Ishikawa (cell line): ENCODE measurements at regions not wholly inside any gene's neighbourhood (a gene's known extent, or its start where the extent isn't known, plus 50 kb on each side); places are given as distances from the start of the nearest gene placed in this dataset.

Experiments
- CEBPB ChIP-seq: IDR thresholded peaks from 2 replicates; pipeline ENCODE4 v1.6.1; 2012
- CREB1 ChIP-seq: IDR thresholded peaks from 2 replicates; pipeline ENCODE4 v1.6.1; 2012; ENCODE audit warnings: low read depth
- EGR1 ChIP-seq: IDR thresholded peaks from 2 replicates; pipeline ENCODE4 v1.6.1; 2012
- EP300 ChIP-seq: IDR thresholded peaks from 2 replicates; pipeline ENCODE4 v1.6.1; 2012; ENCODE audit warnings: borderline replicate concordance
- FOXM1 ChIP-seq: IDR thresholded peaks from 2 replicates; pipeline ENCODE4 v1.6.1; 2012; ENCODE audit warnings: low read depth, borderline replicate concordance
- MAX ChIP-seq: IDR thresholded peaks from 2 replicates; pipeline ENCODE4 v1.6.1; 2012
- NFIC ChIP-seq: IDR thresholded peaks from 2 replicates; pipeline ENCODE4 v1.6.1; 2012
- RAD21 ChIP-seq: IDR thresholded peaks from 2 replicates; pipeline ENCODE4 v1.6.1; 2012; ENCODE audit warnings: low read depth
- REST ChIP-seq: IDR thresholded peaks from 2 replicates; pipeline ENCODE4 v1.6.1; 2012; ENCODE audit warnings: low read depth, mild to moderate bottlenecking
- TAF1 ChIP-seq: IDR thresholded peaks from 2 replicates; pipeline ENCODE4 v1.6.1; 2012; ENCODE audit warnings: low read depth, mild to moderate bottlenecking
- TCF12 ChIP-seq: IDR thresholded peaks from 2 replicates; pipeline ENCODE4 v1.6.1; 2012; ENCODE audit warnings: low read depth
- TEAD4 ChIP-seq: IDR thresholded peaks from 2 replicates; pipeline ENCODE4 v1.6.1; 2012
- YY1 ChIP-seq: IDR thresholded peaks from 2 replicates; pipeline ENCODE4 v1.6.1; 2012; ENCODE audit warnings: low read depth
- ZBTB7A ChIP-seq: IDR thresholded peaks from 2 replicates; pipeline ENCODE4 v1.6.1; 2012; ENCODE audit warnings: low read depth
- TF ChIP-seq, protein P1 (sequence below): IDR thresholded peaks from 2 replicates; pipeline ENCODE4 v1.6.1; 2012

GRCh38 chr13:24076109-24076508 lies 84.4 kb upstream of the SPATA13 start:
- TF ChIP-seq NFIC = no peak
- no peak for TF ChIP-seq YY1

DNA sequence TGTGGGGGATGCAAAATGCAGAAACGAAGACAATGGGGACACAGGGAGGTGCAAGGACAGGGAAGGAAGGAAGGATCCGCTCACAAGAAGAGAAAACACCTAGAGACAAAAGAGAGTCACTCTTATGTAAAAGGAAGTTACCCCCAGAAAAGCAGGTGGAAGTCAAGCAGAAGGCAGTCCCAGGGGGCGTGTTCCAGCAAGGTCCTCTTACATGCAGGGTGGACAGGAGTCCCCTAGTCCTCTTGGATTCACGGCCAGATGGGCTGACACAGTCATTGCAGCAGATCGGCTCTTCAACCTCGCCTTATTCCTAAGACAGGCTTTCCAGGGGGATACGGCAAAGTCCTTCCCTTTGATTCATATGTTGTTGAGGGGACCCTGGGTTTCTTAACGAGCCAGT lies 83.9 kb upstream of the SPATA13 start:
- no peak for TF ChIP-seq TCF12
- TF ChIP-seq TEAD4 = no peak
- TF ChIP-seq REST = no peak
- TF ChIP-seq NFIC = no peak
- TF ChIP-seq CEBPB = no peak
- TF ChIP-seq CREB1 = no peak
- no peak for TF ChIP-seq ZBTB7A
- TF ChIP-seq EGR1 = no peak
- TF ChIP-seq, protein P1, sequence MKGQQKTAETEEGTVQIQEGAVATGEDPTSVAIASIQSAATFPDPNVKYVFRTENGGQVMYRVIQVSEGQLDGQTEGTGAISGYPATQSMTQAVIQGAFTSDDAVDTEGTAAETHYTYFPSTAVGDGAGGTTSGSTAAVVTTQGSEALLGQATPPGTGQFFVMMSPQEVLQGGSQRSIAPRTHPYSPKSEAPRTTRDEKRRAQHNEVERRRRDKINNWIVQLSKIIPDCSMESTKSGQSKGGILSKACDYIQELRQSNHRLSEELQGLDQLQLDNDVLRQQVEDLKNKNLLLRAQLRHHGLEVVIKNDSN = no peak
- no peak for TF ChIP-seq EP300
- no peak for TF ChIP-seq RAD21
- TF ChIP-seq MAX = no peak
- no peak for TF ChIP-seq YY1

GRCh38 chr13:24080134-24080533 lies 80.4 kb upstream of the SPATA13 start:
- TF ChIP-seq TCF12 = no peak
- TF ChIP-seq EP300 = no peak
- no peak for TF ChIP-seq RAD21
- no peak for TF ChIP-seq TAF1
- no peak for TF ChIP-seq TEAD4
- TF ChIP-seq REST = no peak
- TF ChIP-seq ZBTB7A = no peak
- TF ChIP-seq, protein P1 = no peak

GRCh38 chr13:24081387-24081786 lies 79.1 kb upstream of the SPATA13 start:
- no peak for TF ChIP-seq MAX
- TF ChIP-seq NFIC = no peak
- no peak for TF ChIP-seq CEBPB
- no peak for TF ChIP-seq CREB1
- no peak for TF ChIP-seq YY1
- no peak for TF ChIP-seq ZBTB7A
- TF ChIP-seq FOXM1 = no peak
- TF ChIP-seq REST = no peak
- no peak for TF ChIP-seq EP300
- no peak for TF ChIP-seq TEAD4
- TF ChIP-seq, protein P1 = no peak
- TF ChIP-seq RAD21 = no peak
- TF ChIP-seq EGR1 = no peak
- TF ChIP-seq TAF1 = no peak
- TF ChIP-seq TCF12 = no peak

DNA sequence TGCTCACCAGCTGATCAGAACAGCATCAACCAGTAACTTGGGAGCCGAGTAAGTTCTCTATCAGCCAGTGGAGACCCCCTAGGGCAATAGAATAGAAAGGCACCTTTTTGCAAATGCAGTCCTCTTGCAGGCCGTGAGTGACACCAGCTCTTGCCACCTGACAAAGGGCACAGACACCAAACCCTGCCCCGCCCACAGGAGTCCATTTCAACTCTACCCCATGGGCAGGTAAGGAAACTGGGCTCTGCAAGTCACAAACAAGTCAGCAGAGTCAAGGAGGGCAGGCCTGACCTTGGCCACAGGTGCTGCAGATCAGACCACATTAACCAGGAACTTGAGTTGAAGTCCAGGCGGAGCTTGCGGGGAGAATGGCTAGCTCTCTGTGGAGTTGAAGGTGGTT lies 77.4 kb upstream of the SPATA13 start:
- TF ChIP-seq EP300 = no peak
- TF ChIP-seq TEAD4 = no peak
- TF ChIP-seq CREB1 = no peak
- TF ChIP-seq EGR1 = no peak
- TF ChIP-seq TCF12 = no peak
- TF ChIP-seq MAX = no peak
- TF ChIP-seq RAD21 = no peak
- no peak for TF ChIP-seq ZBTB7A
- no peak for TF ChIP-seq TAF1
- no peak for TF ChIP-seq NFIC
- TF ChIP-seq YY1 = no peak
- TF ChIP-seq REST = no peak
- no peak for TF ChIP-seq CEBPB
- TF ChIP-seq FOXM1 = no peak
- TF ChIP-seq, protein P1 = no peak
